HepG2 (cell line): ENCODE measurements at regions not wholly inside any gene's neighbourhood (a gene's known extent, or its start where the extent isn't known, plus 50 kb on each side); places are given as distances from the start of the nearest gene placed in this dataset.

ENCODE experiments used
- ATAC-seq: fragments of 200-7000 bp; cut with Tn5 transposase; 3 replicates; pipeline ENCODE4 v1.9.1; 2020; ENCODE audit warnings: mild to moderate bottlenecking, moderate library complexity
- BruUV-seq: library from RNA; stranded (reverse); fragments of 400-500 nt; replicated peaks from 2 replicates; lab custom pipeline; 2021; lab: Mats Ljungman, UMichigan
- CTCF ChIA-PET: fragments of 300-600 bp; formaldehyde crosslinking; extraction: SDS; loops from one replicate; lab custom pipeline; 2021; ENCODE audit warnings: low total read pairs, inconsistent platforms, low intra/inter-chr PET ratio; lab: Yijun Ruan, JAX
- POLR2A ChIA-PET: fragments of 350-600 bp; sonication (Branson Sonifier 250); formaldehyde crosslinking; loops from one replicate; lab custom pipeline; 2020; ENCODE audit warnings: antibody characterized with exemption, inconsistent platforms; lab: Yijun Ruan, JAX
- DNase-seq: peaks from one replicate; pipeline ENCODE4 v3.0.0-alpha.2; 2015; ENCODE audit warnings: low spot score
- FAIRE-seq: peaks from 3 replicates; lab custom pipeline; 2011; peaks lifted over from hg19 to GRCh38; lab: Jason Lieb, UNC
- H2AFZ ChIP-seq: one replicate; pipeline ENCODE4 v1.6.1; 2011; ENCODE audit warnings: low read length, inconsistent platforms
- H3K27ac ChIP-seq: fragments of 300-600 bp; 3 replicates; pipeline ENCODE4 v1.8.0; 2011; ENCODE audit warnings: mixed run types, mild to moderate bottlenecking, mixed read lengths, low read length, inconsistent platforms; ENCODE audit not compliant: insufficient read depth; ENCODE audit errors: extremely low read length
- H3K27me3 ChIP-seq, 2 experiments: fragments of 200-600 bp in 1 of 2; 2 replicates in 1 of 2; 3 replicates in 1 of 2; pipeline versions ENCODE4 v1.6.0 to v1.8.0; 2011; ENCODE audit warnings: low read length in 2 of 2, mild to moderate bottlenecking in 2 of 2, moderate library complexity in 2 of 2, inconsistent platforms in 1 of 2; ENCODE audit not compliant: insufficient read depth in 2 of 2, control insufficient read depth in 1 of 2
- H3K36me3 ChIP-seq, 2 experiments: fragments of 200-600 bp in 1 of 2; replicated peaks in 1 of 2; 2 replicates in 1 of 2; 3 replicates in 1 of 2; pipeline versions ENCODE4 v1.5.1 to v1.8.0; 2011; ENCODE audit warnings: low read length in 2 of 2, inconsistent platforms in 1 of 2; ENCODE audit not compliant: insufficient read depth in 2 of 2, control insufficient read depth in 1 of 2
- H3K4me1 ChIP-seq: 2 replicates; pipeline ENCODE4 v1.5.1; 2012; ENCODE audit warnings: low read length, inconsistent platforms; ENCODE audit not compliant: insufficient read depth
- H3K4me2 ChIP-seq: 2 replicates; pipeline ENCODE4 v1.6.0; 2011; ENCODE audit warnings: low read depth, low read length, inconsistent platforms
- H3K4me3 ChIP-seq, 3 experiments: fragments of 200-600 bp in 1 of 3; sonication (generic), shearing (Covaris generic) in 1 of 3; replicated peaks in 1 of 3; 2 replicates each; pipeline ENCODE4 v1.5.1; 2011 to 2016; ENCODE audit warnings: low read length in 3 of 3, inconsistent platforms in 2 of 3, low read depth in 2 of 3, mild to moderate bottlenecking in 2 of 3, control low read depth in 1 of 3, mixed read lengths in 1 of 3; ENCODE audit not compliant: insufficient read depth in 1 of 3
- H3K79me2 ChIP-seq: one replicate; pipeline ENCODE4 v1.6.1; 2011; ENCODE audit warnings: low read length, inconsistent platforms; ENCODE audit not compliant: insufficient read depth
- H3K9ac ChIP-seq: 2 replicates; pipeline ENCODE4 v1.6.0; 2011; ENCODE audit warnings: mild to moderate bottlenecking, low read depth, low read length, inconsistent platforms; ENCODE audit not compliant: insufficient read depth
- H3K9me3 ChIP-seq: 2 replicates; pipeline ENCODE4 v1.5.1; 2012; ENCODE audit warnings: mild to moderate bottlenecking, low read length
- H4K20me1 ChIP-seq: 2 replicates; pipeline ENCODE4 v1.6.0; 2011; ENCODE audit warnings: inconsistent platforms, mild to moderate bottlenecking, low read length, moderate library complexity; ENCODE audit not compliant: insufficient read depth
- KDM6A ChIP-seq: IDR thresholded peaks from 2 replicates; pipeline ENCODE4 v1.6.1; 2016; ENCODE audit warnings: low read depth
- KLF13 ChIP-seq: sonication (generic); formaldehyde crosslinking; IDR thresholded peaks from 2 replicates; pipeline ENCODE4 v1.4.0; 2020; ENCODE audit warnings: mild to moderate bottlenecking, missing genetic modification reagents
- MTF1 ChIP-seq: sonication (generic); formaldehyde crosslinking; IDR thresholded peaks from 2 replicates; pipeline ENCODE4 v1.5.0; 2020; ENCODE audit warnings: missing genetic modification reagents
- ZNF121 ChIP-seq: sonication (generic); formaldehyde crosslinking; IDR thresholded peaks from 2 replicates; pipeline ENCODE4 v1.5.0; 2020; ENCODE audit warnings: mild to moderate bottlenecking, missing genetic modification reagents
- ZNF468 ChIP-seq: sonication (generic); formaldehyde crosslinking; IDR thresholded peaks from 2 replicates; pipeline ENCODE4 v1.8.0; 2022; ENCODE audit warnings: mild to moderate bottlenecking, moderate library complexity, missing genetic modification reagents
- ZNF501 ChIP-seq: sonication (generic); formaldehyde crosslinking; IDR thresholded peaks from 2 replicates; pipeline ENCODE4 v1.5.1; 2020; ENCODE audit warnings: mild to moderate bottlenecking, moderate library complexity, missing genetic modification reagents
- ZNF577 ChIP-seq: sonication (generic); formaldehyde crosslinking; IDR thresholded peaks from 2 replicates; pipeline ENCODE4 v1.4.0; 2020; ENCODE audit warnings: mild to moderate bottlenecking, low read depth, missing genetic modification reagents, borderline replicate concordance
- ZNF598 ChIP-seq: sonication (generic); formaldehyde crosslinking; IDR thresholded peaks from 2 replicates; pipeline ENCODE4 v1.5.1; 2020; ENCODE audit warnings: mild to moderate bottlenecking, missing genetic modification reagents, borderline replicate concordance
- ZNF607 ChIP-seq: sonication (generic); formaldehyde crosslinking; IDR thresholded peaks from 2 replicates; pipeline ENCODE4 v1.5.1; 2020; ENCODE audit warnings: missing genetic modification reagents, mild to moderate bottlenecking, borderline replicate concordance
- WGBS: methylation state at CpG from one replicate; pipeline ENCODE4 v1.1.6; 2017; ENCODE audit warnings: low lambda C conversion rate; 5-methylcytosine and 5-hydroxymethylcytosine counted together
- in situ Hi-C: cut with HindIII; loops from 2 replicates; pipeline ENCODE4 v1.10.0; 2017; ENCODE audit warnings: low pct_unique_long_range_greater_than_20kb; ENCODE audit not compliant: extremely low pct_ligation_motif_present
- intact Hi-C: fragments of 100-400 bp; cut with micrococcal nuclease; formaldehyde crosslinking; loops from one replicate; pipeline ENCODE4 v1.10.0; 2022; ENCODE audit not compliant: unreplicated experiment
- TF ChIP-seq, protein P1 (sequence below): IDR thresholded peaks from 2 replicates; pipeline ENCODE4 v1.6.1; 2016; ENCODE audit warnings: missing compliant biosample characterization, missing genetic modification reagents, borderline replicate concordance
- TF ChIP-seq, protein P2 (sequence below): sonication (generic); formaldehyde crosslinking; IDR thresholded peaks from 2 replicates; pipeline ENCODE4 v1.4.0; 2020; ENCODE audit warnings: missing genetic modification reagents
- TF ChIP-seq, protein P3 (sequence below): sonication (generic); formaldehyde crosslinking; IDR thresholded peaks from 2 replicates; pipeline ENCODE4 v1.4.0; 2020; ENCODE audit warnings: mild to moderate bottlenecking, missing genetic modification reagents

DNA sequence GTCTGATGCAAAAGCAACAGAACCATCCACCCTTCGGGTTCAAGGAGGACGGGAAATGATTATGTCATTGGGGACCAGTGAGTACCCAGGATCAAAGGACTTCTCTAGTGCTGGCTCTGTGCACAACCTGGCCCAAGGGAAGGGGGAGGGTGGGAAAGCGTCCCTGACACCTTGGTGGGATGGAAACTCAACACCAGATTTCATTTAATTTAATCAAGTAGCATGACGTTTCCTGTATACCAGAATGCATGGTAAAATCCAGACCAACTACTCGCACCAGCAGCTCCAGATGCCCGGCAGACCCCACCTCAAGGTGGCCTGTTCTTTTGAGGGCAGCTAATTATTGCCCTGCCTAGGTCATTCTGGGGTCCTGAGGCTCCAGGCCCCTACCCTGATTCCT is 385.1 kb downstream of the CADM1 start:
- Histone ChIP-seq H3K79me2 (no peaks in the 10 kb centered on the region), H3K4me1 (no peaks in the 10 kb centered on the region), H3K36me3 (no peaks in the 10 kb centered on the region), H3K4me2 (no peak overlapping the region), H4K20me1 (no peaks in the 10 kb centered on the region), H2AFZ (no peak overlapping the region), H3K9ac (no peak overlapping the region), H3K27me3 (peaks cover 1 to 14% of the 10 kb centered on the region in 2 experiments; a peak in 3 of 5 replicates), H3K4me3 (no peak overlapping the region), H3K27ac (no peak overlapping the region), H3K9me3 (no peaks in the 10 kb centered on the region)
- FAIRE-seq (no peak), DNase-seq (no peak), ATAC-seq (no peak)
- CTCF ChIA-PET: no interaction called here
- in situ Hi-C loops: loop anchor here (25.0 kb wide), 1 partner anchor 332 kb away; no protein-coding TSS in a partner anchor
- intact Hi-C loops: no loop called here
- POLR2A ChIA-PET: no interaction called here
- no TSS peak for BruUV-seq
- 8% methylated on average over 3 of the region's 6 CpGs for WGBS
- TF ChIP-seq MTF1 (CRISPR knock-in tag) (no peak), KDM6A (CRISPR knock-in tag) (no peak), ZNF607 (CRISPR knock-in tag) (no peak), ZNF468 (CRISPR knock-in tag) (no peak), ZNF121 (CRISPR knock-in tag) (no peak), KLF13 (CRISPR knock-in tag) (no peak), ZNF501 (CRISPR knock-in tag) (no peak), ZNF577 (CRISPR knock-in tag) (no peak), ZNF598 (no peak)
- TF ChIP-seq, protein P1, sequence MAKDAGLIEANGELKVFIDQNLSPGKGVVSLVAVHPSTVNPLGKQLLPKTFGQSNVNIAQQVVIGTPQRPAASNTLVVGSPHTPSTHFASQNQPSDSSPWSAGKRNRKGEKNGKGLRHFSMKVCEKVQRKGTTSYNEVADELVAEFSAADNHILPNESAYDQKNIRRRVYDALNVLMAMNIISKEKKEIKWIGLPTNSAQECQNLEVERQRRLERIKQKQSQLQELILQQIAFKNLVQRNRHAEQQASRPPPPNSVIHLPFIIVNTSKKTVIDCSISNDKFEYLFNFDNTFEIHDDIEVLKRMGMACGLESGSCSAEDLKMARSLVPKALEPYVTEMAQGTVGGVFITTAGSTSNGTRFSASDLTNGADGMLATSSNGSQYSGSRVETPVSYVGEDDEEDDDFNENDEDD: no peak
- TF ChIP-seq, protein P2, sequence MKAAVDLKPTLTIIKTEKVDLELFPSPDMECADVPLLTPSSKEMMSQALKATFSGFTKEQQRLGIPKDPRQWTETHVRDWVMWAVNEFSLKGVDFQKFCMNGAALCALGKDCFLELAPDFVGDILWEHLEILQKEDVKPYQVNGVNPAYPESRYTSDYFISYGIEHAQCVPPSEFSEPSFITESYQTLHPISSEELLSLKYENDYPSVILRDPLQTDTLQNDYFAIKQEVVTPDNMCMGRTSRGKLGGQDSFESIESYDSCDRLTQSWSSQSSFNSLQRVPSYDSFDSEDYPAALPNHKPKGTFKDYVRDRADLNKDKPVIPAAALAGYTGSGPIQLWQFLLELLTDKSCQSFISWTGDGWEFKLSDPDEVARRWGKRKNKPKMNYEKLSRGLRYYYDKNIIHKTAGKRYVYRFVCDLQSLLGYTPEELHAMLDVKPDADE (CRISPR knock-in tag): no peak
- TF ChIP-seq, protein P3, sequence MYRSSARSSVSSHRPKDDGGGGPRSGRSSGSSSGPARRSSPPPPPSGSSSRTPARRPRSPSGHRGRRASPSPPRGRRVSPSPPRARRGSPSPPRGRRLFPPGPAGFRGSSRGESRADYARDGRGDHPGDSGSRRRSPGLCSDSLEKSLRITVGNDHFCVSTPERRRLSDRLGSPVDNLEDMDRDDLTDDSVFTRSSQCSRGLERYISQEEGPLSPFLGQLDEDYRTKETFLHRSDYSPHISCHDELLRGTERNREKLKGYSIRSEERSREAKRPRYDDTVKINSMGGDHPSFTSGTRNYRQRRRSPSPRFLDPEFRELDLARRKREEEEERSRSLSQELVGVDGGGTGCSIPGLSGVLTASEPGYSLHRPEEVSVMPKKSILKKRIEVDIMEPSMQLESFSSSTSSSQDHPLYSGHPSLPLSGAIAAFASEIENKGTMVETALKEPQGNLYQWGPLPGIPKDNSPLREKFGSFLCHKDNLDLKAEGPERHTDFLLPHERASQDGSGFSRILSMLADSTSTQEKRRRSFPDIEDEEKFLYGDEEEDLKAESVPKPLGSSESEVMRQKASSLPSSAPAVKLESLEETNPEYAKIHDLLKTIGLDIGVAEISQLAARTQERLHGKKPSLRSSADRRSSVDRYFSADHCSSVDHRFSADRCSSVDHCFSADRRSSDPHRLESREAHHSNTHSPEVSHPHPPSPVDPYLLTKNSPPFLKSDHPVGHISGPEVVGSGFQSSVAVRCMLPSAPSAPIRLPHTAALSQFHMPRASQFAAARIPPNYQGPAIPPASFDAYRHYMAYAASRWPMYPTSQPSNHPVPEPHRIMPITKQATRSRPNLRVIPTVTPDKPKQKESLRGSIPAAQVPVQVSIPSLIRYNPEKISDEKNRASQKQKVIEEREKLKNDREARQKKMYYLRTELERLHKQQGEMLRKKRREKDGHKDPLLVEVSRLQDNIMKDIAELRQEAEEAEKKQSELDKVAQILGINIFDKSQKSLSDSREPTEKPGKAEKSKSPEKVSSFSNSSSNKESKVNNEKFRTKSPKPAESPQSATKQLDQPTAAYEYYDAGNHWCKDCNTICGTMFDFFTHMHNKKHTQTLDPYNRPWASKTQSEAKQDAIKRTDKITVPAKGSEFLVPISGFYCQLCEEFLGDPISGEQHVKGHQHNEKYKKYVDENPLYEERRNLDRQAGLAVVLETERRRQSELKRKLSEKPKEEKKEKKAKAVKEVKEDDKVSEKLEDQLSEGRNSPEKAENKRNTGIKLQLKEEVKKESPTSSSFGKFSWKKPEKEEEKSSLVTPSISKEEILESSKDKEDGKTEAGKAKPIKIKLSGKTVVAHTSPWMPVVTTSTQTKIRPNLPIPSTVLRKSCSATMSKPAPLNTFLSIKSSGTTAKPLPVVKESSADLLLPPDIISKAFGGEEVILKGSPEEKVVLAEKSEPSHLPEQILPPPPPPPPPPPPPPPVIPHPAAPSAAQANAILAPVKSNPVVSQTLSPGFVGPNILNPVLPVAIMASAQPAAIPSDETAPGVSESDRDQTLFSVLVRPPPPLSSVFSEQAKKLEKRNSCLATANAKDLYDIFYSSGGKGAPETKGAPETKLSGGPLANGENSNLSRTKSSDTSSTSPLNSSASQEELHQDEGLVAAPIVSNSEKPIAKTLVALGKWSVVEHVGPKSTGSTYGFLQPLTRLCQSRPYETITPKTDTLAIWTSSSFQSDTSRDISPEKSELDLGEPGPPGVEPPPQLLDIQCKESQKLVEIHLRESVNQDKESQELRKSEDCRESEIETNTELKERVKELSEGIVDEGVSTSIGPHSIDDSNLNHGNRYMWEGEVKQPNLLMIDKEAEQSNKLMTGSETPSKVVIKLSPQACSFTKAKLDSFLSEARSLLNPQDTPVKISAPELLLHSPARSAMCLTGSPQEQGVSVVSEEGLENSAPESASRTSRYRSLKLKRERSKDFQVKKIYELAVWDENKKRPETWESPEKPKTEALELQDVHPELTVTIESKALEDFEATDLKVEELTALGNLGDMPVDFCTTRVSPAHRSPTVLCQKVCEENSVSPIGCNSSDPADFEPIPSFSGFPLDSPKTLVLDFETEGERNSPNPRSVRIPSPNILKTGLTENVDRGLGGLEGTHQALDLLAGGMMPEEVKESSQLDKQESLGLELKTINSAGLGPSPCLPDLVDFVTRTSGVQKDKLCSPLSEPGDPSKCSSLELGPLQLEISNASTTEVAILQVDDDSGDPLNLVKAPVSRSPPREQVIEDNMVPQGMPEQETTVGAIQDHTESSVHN (CRISPR knock-in tag): no peak
